GM06990 (cell line): ENCODE measurements at regions not wholly inside any gene's neighbourhood (a gene's known extent, or its start where the extent isn't known, plus 50 kb on each side); places are given as distances from the start of the nearest gene placed in this dataset.
"Not testable (repeated sequence)": the region's sequence is repeated elsewhere in the genome, so short reads cannot be mapped to it uniquely, and the experiment has no call there.

Experiments
- DNase-seq: peaks from one replicate; pipeline ENCODE4 v3.0.0-alpha.2; 2011; ENCODE audit not compliant: insufficient read length; ENCODE audit errors: extremely low read depth
- H3K27me3 ChIP-seq: replicated peaks from 2 replicates; pipeline ENCODE4 v1.6.0; 2011; ENCODE audit warnings: low read length; ENCODE audit not compliant: control insufficient read depth, insufficient read depth
- H3K36me3 ChIP-seq: 2 replicates; pipeline ENCODE4 v1.5.1; 2011; ENCODE audit warnings: low read length; ENCODE audit not compliant: control insufficient read depth, insufficient read depth
- H3K4me3 ChIP-seq: replicated peaks from 2 replicates; pipeline ENCODE4 v1.5.1; 2011; ENCODE audit warnings: low read depth, mild to moderate bottlenecking, control low read depth, low read length
- TF ChIP-seq, protein P1 (sequence below): IDR thresholded peaks from 2 replicates; pipeline ENCODE4 v1.5.1; 2011; ENCODE audit warnings: low read length, control low read depth, mild to moderate bottlenecking, inconsistent platforms; ENCODE audit not compliant: insufficient read depth, poor library complexity, severe bottlenecking

DNA sequence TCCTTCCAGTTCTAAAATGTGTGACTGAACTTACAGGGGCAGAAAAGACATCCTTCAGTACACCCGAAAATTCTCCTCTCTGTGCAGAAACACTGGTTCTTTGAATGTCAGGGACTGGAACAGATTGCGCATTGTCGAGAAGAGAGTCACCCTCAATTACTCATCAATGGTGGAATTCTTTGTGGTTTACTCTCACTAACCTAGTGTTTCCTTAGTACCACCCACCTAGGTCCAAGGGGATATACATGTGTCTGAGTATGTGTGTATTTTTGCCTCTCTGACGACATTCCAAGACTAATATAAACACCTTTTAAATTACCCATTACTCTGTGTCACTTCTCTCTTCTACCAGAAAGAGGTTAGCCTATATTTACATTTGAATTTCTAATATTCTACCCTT lies 660.8 kb downstream of the TLE1 start:
- no peak for DNase-seq
- TF ChIP-seq, protein P1, sequence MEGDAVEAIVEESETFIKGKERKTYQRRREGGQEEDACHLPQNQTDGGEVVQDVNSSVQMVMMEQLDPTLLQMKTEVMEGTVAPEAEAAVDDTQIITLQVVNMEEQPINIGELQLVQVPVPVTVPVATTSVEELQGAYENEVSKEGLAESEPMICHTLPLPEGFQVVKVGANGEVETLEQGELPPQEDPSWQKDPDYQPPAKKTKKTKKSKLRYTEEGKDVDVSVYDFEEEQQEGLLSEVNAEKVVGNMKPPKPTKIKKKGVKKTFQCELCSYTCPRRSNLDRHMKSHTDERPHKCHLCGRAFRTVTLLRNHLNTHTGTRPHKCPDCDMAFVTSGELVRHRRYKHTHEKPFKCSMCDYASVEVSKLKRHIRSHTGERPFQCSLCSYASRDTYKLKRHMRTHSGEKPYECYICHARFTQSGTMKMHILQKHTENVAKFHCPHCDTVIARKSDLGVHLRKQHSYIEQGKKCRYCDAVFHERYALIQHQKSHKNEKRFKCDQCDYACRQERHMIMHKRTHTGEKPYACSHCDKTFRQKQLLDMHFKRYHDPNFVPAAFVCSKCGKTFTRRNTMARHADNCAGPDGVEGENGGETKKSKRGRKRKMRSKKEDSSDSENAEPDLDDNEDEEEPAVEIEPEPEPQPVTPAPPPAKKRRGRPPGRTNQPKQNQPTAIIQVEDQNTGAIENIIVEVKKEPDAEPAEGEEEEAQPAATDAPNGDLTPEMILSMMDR, result no peak
- H3K27me3 ChIP-seq, result no peaks in the 10 kb centered on the region

DNA sequence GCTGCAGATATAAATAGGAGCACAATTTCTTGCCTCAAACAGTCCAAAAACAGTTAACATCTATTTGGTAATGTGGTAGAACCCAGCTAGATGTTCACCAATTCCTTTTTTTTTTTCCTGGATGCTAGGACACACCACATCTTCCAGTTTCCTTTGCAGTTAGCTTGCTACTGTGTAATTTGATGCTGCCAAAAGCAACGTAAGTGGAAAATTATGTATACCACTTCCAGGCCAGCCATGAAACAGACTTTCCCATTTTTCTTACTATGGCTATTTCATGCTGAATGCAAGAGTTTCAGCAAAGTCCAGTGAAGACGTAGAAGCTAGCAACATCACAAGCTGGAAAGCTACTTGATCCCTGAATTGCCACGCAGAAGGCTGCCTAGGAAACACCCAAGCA lies 667.2 kb downstream of the TLE1 start:
- TF ChIP-seq, protein P1, result no peak

More for the DNA sequence above, 660.8 kb downstream of the TLE1 start:
- no peaks in the 10 kb centered on the region for H3K36me3 ChIP-seq
- no peak overlapping the region for H3K4me3 ChIP-seq

GRCh38 chr9:81014945-81015344 lies 674.4 kb downstream of the TLE1 start:
- H3K36me3 ChIP-seq, H3K27me3 ChIP-seq, H3K4me3 ChIP-seq, DNase-seq: not testable (repeated sequence)

More for the DNA sequence above, 667.2 kb downstream of the TLE1 start:
- Histone ChIP-seq H3K36me3 (no peaks in the 10 kb centered on the region), H3K27me3 (no peaks in the 10 kb centered on the region), H3K4me3 (no peak overlapping the region)
- DNase-seq, result no peak

- H3K4me3 ChIP-seq, H3K36me3 ChIP-seq, H3K27me3 ChIP-seq, DNase-seq: not testable (repeated sequence)
Measured at GRCh38 chr9:81013191-81013590, 676.2 kb downstream of the TLE1 start.

- Histone ChIP-seq H3K4me3 (no peak overlapping the region), H3K36me3 (no peaks in the 10 kb centered on the region)
- no peak for DNase-seq
Measured at GRCh38 chr9:81002906-81003305, 686.4 kb downstream of the TLE1 start.

GRCh38 chr9:81002242-81002641 lies 687.1 kb downstream of the TLE1 start:
- Histone ChIP-seq H3K4me3 (no peak overlapping the region), H3K27me3 (no peaks in the 10 kb centered on the region), H3K36me3 (no peaks in the 10 kb centered on the region)
- DNase-seq, result no peak
- TF ChIP-seq, protein P1, result no peak

More at GRCh38 chr9:81002906-81003305, 686.4 kb downstream of the TLE1 start:
- no peaks in the 10 kb centered on the region for H3K27me3 ChIP-seq
- TF ChIP-seq, protein P1, result no peak

DNA sequence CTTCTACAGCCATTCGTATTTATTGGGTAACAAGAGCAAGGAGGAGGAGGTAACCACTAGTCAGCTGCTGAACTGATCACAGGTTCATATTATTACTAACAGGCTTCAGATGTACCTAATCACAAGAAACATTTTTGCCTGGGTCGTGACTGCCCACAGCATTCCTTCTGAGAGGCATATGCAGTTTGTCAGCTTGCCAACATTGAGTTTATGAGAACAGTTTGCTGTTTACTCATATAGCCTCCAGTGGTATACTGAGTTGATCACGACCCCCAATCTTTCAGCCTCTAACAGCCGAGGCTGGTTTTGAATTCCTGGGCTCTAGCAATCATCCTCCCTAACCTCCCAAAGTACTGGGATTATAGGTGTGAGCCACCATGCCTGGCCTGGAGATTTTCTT lies 693.6 kb downstream of the TLE1 start:
- Histone ChIP-seq H3K4me3 (no peak overlapping the region), H3K27me3 (no peaks in the 10 kb centered on the region), H3K36me3 (no peaks in the 10 kb centered on the region)
- DNase-seq, result no peak
- TF ChIP-seq, protein P1, result no peak
